Neutrophil (primary cell): ENCODE measurements at regions not wholly inside any gene's neighbourhood (a gene's known extent, or its start where the extent isn't known, plus 50 kb on each side); places are given as distances from the start of the nearest gene placed in this dataset.

Experiments
- H3K27ac ChIP-seq: fragments of 200-600 bp; sonication (generic); 2 replicates; pipeline ENCODE4 v1.5.1; 2016; ENCODE audit warnings: mild to moderate bottlenecking, moderate library complexity
- H3K27me3 ChIP-seq: fragments of 200-600 bp; sonication (generic); 2 replicates; pipeline ENCODE4 v1.6.0; 2016; ENCODE audit warnings: mild to moderate bottlenecking
- H3K36me3 ChIP-seq: fragments of 200-600 bp; sonication (generic); 2 replicates; pipeline ENCODE4 v1.5.1; 2017
- H3K4me1 ChIP-seq, 2 experiments: fragments of 200-600 bp in 1 of 2; sonication (generic) in 1 of 2; 1 replicate in 1 of 2; 2 replicates in 1 of 2; pipeline versions ENCODE4 v1.5.1 to v1.6.1; 2013 to 2016; ENCODE audit warnings: low read depth in 1 of 2, low read length in 1 of 2, mild to moderate bottlenecking in 1 of 2, moderate library complexity in 1 of 2; ENCODE audit not compliant: control insufficient read depth in 1 of 2, insufficient read depth in 1 of 2
- H3K4me3 ChIP-seq, 2 experiments: fragments of 200-600 bp in 1 of 2; sonication (generic) in 1 of 2; 1 replicate in 1 of 2; 2 replicates in 1 of 2; pipeline ENCODE4 v1.5.1; 2013 to 2016; ENCODE audit warnings: low read depth in 1 of 2, low read length in 1 of 2, mild to moderate bottlenecking in 1 of 2, moderate library complexity in 1 of 2
- H3K9me3 ChIP-seq: fragments of 200-600 bp; sonication (generic); 2 replicates; pipeline ENCODE4 v1.5.1; 2016
- CTCF ChIP-seq: fragments of 200-600 bp; sonication (generic); IDR thresholded peaks from 2 replicates; pipeline ENCODE4 v1.5.1; 2016; ENCODE audit warnings: antibody characterized with exemption

GRCh38 chr12:126147321-126147720 lies 1082.1 kb downstream of the AACS start:
- Histone ChIP-seq H3K4me3 (no peak overlapping the region), H3K36me3 (no peaks in the 10 kb centered on the region), H3K4me1 (no peaks in the 10 kb centered on the region), H3K27me3 (no peaks in the 10 kb centered on the region), H3K9me3 (no peaks in the 10 kb centered on the region), H3K27ac (no peak overlapping the region)
- no peak for TF ChIP-seq CTCF

GRCh38 chr12:126156806-126157574 lies 1091.8 kb downstream of the AACS start:
- TF ChIP-seq CTCF, result no peak
- Histone ChIP-seq H3K36me3 (no peaks in the 10 kb centered on the region), H3K4me3 (no peak overlapping the region), H3K27me3 (no peaks in the 10 kb centered on the region), H3K9me3 (no peaks in the 10 kb centered on the region), H3K27ac (no peak overlapping the region), H3K4me1 (no peaks in the 10 kb centered on the region)

GRCh38 chr12:126157575-126157966 lies 1092.3 kb downstream of the AACS start:
- Histone ChIP-seq H3K36me3 (no peaks in the 10 kb centered on the region), H3K27ac (no peak overlapping the region), H3K4me3 (no peak overlapping the region), H3K27me3 (no peaks in the 10 kb centered on the region), H3K4me1 (no peaks in the 10 kb centered on the region), H3K9me3 (no peaks in the 10 kb centered on the region)
- no peak for TF ChIP-seq CTCF

- Histone ChIP-seq H3K27me3 (no peaks in the 10 kb centered on the region), H3K27ac (no peak overlapping the region), H3K4me1 (no peaks in the 10 kb centered on the region), H3K36me3 (no peaks in the 10 kb centered on the region), H3K4me3 (no peak overlapping the region), H3K9me3 (no peaks in the 10 kb centered on the region)
- TF ChIP-seq CTCF, result no peak
Observed at GRCh38 chr12:126159139-126159538, 1093.9 kb downstream of the AACS start.

- TF ChIP-seq CTCF, result no peak
- H3K27me3 ChIP-seq, result no peaks in the 10 kb centered on the region
- H3K4me3 ChIP-seq, result no peak overlapping the region
- H3K36me3 ChIP-seq, result no peaks in the 10 kb centered on the region
- no peaks in the 10 kb centered on the region for H3K4me1 ChIP-seq
- H3K9me3 ChIP-seq, result no peaks in the 10 kb centered on the region
- no peak overlapping the region for H3K27ac ChIP-seq
Observed at GRCh38 chr12:126160912-126161311, 1095.7 kb downstream of the AACS start.
